ENCODE measurements at regions not wholly inside any gene's neighbourhood (a gene's known extent, or its start where the extent isn't known, plus 50 kb on each side); places are given as distances from the start of the nearest gene placed in this dataset.

DNA sequence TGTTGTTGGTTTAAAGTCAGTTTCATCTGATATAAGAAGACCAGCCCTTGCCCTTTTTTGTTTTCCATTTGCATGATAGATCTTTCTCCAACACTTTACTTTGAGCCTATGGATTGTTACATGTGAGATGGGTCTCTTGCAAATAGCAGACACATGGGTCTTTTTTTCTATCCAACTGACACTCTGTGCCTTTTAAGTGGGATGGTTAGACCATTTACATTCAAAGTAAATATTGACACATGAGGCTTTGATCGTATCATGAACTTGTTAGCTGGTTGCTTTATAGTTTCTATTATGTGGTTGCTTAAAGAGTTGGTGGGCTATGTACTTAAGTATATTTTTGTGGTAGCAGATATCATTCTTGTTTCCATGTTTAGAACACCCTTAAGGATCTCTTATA lies 213.4 kb upstream of the G2E3 start:
- TF ChIP-seq, protein P1, sequence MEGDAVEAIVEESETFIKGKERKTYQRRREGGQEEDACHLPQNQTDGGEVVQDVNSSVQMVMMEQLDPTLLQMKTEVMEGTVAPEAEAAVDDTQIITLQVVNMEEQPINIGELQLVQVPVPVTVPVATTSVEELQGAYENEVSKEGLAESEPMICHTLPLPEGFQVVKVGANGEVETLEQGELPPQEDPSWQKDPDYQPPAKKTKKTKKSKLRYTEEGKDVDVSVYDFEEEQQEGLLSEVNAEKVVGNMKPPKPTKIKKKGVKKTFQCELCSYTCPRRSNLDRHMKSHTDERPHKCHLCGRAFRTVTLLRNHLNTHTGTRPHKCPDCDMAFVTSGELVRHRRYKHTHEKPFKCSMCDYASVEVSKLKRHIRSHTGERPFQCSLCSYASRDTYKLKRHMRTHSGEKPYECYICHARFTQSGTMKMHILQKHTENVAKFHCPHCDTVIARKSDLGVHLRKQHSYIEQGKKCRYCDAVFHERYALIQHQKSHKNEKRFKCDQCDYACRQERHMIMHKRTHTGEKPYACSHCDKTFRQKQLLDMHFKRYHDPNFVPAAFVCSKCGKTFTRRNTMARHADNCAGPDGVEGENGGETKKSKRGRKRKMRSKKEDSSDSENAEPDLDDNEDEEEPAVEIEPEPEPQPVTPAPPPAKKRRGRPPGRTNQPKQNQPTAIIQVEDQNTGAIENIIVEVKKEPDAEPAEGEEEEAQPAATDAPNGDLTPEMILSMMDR (IDR thresholded peaks at IDR 0.05): no peak
- TF ChIP-seq POLR2A (IDR thresholded peaks at IDR 0.05; ENCODE audit: low read depth) (no peak), POLR2AphosphoS5 (IDR thresholded peaks at IDR 0.05) (no peak)

All from esophagus muscularis mucosa (tissue), 3 donors.